Panc1 (cell line): ENCODE measurements at regions not wholly inside any gene's neighbourhood (a gene's known extent, or its start where the extent isn't known, plus 50 kb on each side); places are given as distances from the start of the nearest gene placed in this dataset.

Source experiments
- CTCF ChIP-seq: fragments of 450-650 bp; IDR thresholded peaks from 2 replicates; pipeline ENCODE4 v1.5.1; 2017; ENCODE audit warnings: mild to moderate bottlenecking
- POLR2AphosphoS5 ChIP-seq: IDR thresholded peaks from 2 replicates; pipeline ENCODE4 v1.6.1; 2012; ENCODE audit warnings: mild to moderate bottlenecking, low read depth, low read length, moderate library complexity
- SIN3A ChIP-seq: IDR thresholded peaks from 2 replicates; pipeline ENCODE4 v1.6.1; 2012; ENCODE audit warnings: low read depth, mild to moderate bottlenecking, low read length, moderate library complexity, borderline replicate concordance; ENCODE audit not compliant: insufficient read depth
- TF ChIP-seq, protein P1 (sequence below), 2 experiments: IDR thresholded peaks; 2 replicates each; pipeline ENCODE4 v1.6.1; 2011 to 2012; ENCODE audit warnings: low read depth in 2 of 2, control low read depth in 1 of 2, low read length in 1 of 2, mild to moderate bottlenecking in 1 of 2, moderate library complexity in 1 of 2; ENCODE audit not compliant: insufficient read depth in 1 of 2

GRCh38 chr9:73566627-73567026 is 415.0 kb downstream of the ANXA1 start:
- TF ChIP-seq CTCF (no peak), POLR2AphosphoS5 (no peak), SIN3A (no peak)
- TF ChIP-seq, protein P1, sequence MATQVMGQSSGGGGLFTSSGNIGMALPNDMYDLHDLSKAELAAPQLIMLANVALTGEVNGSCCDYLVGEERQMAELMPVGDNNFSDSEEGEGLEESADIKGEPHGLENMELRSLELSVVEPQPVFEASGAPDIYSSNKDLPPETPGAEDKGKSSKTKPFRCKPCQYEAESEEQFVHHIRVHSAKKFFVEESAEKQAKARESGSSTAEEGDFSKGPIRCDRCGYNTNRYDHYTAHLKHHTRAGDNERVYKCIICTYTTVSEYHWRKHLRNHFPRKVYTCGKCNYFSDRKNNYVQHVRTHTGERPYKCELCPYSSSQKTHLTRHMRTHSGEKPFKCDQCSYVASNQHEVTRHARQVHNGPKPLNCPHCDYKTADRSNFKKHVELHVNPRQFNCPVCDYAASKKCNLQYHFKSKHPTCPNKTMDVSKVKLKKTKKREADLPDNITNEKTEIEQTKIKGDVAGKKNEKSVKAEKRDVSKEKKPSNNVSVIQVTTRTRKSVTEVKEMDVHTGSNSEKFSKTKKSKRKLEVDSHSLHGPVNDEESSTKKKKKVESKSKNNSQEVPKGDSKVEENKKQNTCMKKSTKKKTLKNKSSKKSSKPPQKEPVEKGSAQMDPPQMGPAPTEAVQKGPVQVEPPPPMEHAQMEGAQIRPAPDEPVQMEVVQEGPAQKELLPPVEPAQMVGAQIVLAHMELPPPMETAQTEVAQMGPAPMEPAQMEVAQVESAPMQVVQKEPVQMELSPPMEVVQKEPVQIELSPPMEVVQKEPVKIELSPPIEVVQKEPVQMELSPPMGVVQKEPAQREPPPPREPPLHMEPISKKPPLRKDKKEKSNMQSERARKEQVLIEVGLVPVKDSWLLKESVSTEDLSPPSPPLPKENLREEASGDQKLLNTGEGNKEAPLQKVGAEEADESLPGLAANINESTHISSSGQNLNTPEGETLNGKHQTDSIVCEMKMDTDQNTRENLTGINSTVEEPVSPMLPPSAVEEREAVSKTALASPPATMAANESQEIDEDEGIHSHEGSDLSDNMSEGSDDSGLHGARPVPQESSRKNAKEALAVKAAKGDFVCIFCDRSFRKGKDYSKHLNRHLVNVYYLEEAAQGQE (IDR thresholded peaks at IDR 0.05; ENCODE audit: insufficient read depth in 1 of 2, low read depth in 2 of 2, low read length in 1 of 2): no peak
